ENCODE measurements at regions not wholly inside any gene's neighbourhood (a gene's known extent, or its start where the extent isn't known, plus 50 kb on each side); places are given as distances from the start of the nearest gene placed in this dataset.

DNA sequence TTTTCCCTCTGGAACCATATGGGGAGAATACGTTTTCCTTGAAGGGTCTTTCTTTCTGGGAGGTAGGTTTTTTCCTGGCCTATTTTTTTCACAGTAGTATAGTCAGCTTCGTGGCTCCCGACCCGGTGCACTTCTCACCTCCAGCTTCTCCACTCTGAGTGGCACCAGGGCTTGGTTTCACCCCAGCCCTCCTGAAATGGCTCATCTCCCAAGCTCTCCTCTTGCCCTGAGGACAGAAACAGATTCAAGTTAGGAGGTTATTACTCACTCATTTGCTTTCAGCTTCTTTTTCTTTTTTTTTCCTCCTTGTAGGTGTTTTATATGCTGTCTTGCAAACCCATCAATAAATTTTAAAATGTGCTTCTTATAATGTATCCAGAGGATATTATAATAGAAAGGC, 199.3 kb downstream of the RFC3 start:
- ChIA-PET POLR2A (no interaction called here), RAD21 (ENCODE audit: low non-redundant PET in 1 of 2, low total read pairs in 2 of 2, uncharacterized antibody in 2 of 2, unreplicated experiment in 2 of 2) (no interaction called here), CTCF (no interaction called here)
- H2AFZ ChIP-seq (ENCODE audit: low read depth, low read length, poor library complexity, severe bottlenecking): no peak overlapping the region
- intact Hi-C loops (cut with micrococcal nuclease): no loop called here
- H3K9me2 ChIP-seq (ENCODE audit: insufficient read depth): no peaks in the 10 kb centered on the region
- no peak overlapping the region for H3K27ac ChIP-seq (ENCODE audit: low read depth, low read length)
- H3K9me3 ChIP-seq (ENCODE audit: control insufficient read depth in 1 of 2, insufficient read depth in 1 of 2, low read depth in 1 of 2, low read length in 2 of 2): peaks cover 9 to 10% of the 10 kb centered on the region in 2 experiments; a peak in 3 of 4 replicates
- H4K20me1 ChIP-seq (ENCODE audit: insufficient read depth): no peaks in the 10 kb centered on the region
- BruUV-seq (replicated peaks): no TSS peak
- no peak overlapping the region for H3K9ac ChIP-seq (ENCODE audit: low read length)
- H3K79me2 ChIP-seq (ENCODE audit: insufficient read depth, low read length): no peaks in the 10 kb centered on the region
- no peak overlapping the region for H3K4me2 ChIP-seq (ENCODE audit: low read length)
- peaks cover 14 to 28% of the 10 kb centered on the region in 2 experiments for H3K4me1 ChIP-seq (ENCODE audit: control insufficient read depth in 1 of 2, insufficient read depth in 2 of 2, low read length in 2 of 2)
- no peak overlapping the region for H3K4me3 ChIP-seq (replicated peaks in 1 of 2; ENCODE audit: low read depth in 1 of 2, low read length in 2 of 2)
- no peaks in the 10 kb centered on the region for H3K27me3 ChIP-seq (ENCODE audit: insufficient read depth, low read length)
- H3K36me3 ChIP-seq (ENCODE audit: control insufficient read depth in 1 of 2, insufficient read depth in 2 of 2, low read length in 2 of 2): 0 out of 4 replicates have a peak, but pooled peaks cover 0 to 4% of the 10 kb centered on the region in 2 experiments
- DNase-seq (ENCODE audit: low read depth, low spot score) (no peak), ATAC-seq (no peak)
- TF ChIP-seq, protein P1, sequence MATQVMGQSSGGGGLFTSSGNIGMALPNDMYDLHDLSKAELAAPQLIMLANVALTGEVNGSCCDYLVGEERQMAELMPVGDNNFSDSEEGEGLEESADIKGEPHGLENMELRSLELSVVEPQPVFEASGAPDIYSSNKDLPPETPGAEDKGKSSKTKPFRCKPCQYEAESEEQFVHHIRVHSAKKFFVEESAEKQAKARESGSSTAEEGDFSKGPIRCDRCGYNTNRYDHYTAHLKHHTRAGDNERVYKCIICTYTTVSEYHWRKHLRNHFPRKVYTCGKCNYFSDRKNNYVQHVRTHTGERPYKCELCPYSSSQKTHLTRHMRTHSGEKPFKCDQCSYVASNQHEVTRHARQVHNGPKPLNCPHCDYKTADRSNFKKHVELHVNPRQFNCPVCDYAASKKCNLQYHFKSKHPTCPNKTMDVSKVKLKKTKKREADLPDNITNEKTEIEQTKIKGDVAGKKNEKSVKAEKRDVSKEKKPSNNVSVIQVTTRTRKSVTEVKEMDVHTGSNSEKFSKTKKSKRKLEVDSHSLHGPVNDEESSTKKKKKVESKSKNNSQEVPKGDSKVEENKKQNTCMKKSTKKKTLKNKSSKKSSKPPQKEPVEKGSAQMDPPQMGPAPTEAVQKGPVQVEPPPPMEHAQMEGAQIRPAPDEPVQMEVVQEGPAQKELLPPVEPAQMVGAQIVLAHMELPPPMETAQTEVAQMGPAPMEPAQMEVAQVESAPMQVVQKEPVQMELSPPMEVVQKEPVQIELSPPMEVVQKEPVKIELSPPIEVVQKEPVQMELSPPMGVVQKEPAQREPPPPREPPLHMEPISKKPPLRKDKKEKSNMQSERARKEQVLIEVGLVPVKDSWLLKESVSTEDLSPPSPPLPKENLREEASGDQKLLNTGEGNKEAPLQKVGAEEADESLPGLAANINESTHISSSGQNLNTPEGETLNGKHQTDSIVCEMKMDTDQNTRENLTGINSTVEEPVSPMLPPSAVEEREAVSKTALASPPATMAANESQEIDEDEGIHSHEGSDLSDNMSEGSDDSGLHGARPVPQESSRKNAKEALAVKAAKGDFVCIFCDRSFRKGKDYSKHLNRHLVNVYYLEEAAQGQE (IDR thresholded peaks at IDR 0.05; ENCODE audit: low read depth): no peak
- TF ChIP-seq CEBPB (IDR thresholded peaks at IDR 0.05; ENCODE audit: low read depth): no peak
- TF ChIP-seq CBX3 (IDR thresholded peaks at IDR 0.05; ENCODE audit: low read depth): no peak
- TF ChIP-seq, protein P2, sequence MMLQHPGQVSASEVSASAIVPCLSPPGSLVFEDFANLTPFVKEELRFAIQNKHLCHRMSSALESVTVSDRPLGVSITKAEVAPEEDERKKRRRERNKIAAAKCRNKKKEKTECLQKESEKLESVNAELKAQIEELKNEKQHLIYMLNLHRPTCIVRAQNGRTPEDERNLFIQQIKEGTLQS (IDR thresholded peaks at IDR 0.05): no peak
- TF ChIP-seq, protein P3, sequence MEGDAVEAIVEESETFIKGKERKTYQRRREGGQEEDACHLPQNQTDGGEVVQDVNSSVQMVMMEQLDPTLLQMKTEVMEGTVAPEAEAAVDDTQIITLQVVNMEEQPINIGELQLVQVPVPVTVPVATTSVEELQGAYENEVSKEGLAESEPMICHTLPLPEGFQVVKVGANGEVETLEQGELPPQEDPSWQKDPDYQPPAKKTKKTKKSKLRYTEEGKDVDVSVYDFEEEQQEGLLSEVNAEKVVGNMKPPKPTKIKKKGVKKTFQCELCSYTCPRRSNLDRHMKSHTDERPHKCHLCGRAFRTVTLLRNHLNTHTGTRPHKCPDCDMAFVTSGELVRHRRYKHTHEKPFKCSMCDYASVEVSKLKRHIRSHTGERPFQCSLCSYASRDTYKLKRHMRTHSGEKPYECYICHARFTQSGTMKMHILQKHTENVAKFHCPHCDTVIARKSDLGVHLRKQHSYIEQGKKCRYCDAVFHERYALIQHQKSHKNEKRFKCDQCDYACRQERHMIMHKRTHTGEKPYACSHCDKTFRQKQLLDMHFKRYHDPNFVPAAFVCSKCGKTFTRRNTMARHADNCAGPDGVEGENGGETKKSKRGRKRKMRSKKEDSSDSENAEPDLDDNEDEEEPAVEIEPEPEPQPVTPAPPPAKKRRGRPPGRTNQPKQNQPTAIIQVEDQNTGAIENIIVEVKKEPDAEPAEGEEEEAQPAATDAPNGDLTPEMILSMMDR (IDR thresholded peaks at IDR 0.05 in 2 of 3, conservative IDR thresholded peaks at IDR 0.05 in 1 of 3; ENCODE audit: borderline replicate concordance in 1 of 3, insufficient read depth in 1 of 3, low read depth in 2 of 3, low read length in 2 of 3): no peak
- TF ChIP-seq POLR2A (IDR thresholded peaks at IDR 0.05; ENCODE audit: borderline replicate concordance, extremely low read depth, insufficient read depth, insufficient read length): no peak
- no peak for TF ChIP-seq SP1 (IDR thresholded peaks at IDR 0.05; ENCODE audit: low read depth)
- no peak for TF ChIP-seq ZFX (IDR thresholded peaks at IDR 0.05)
- no peak for TF ChIP-seq SIN3A (IDR thresholded peaks at IDR 0.05; ENCODE audit: low read depth)
- no peak for TF ChIP-seq ZNF274 (IDR thresholded peaks at IDR 0.05; ENCODE audit: low read depth, low read length)
- TF ChIP-seq, protein P4, sequence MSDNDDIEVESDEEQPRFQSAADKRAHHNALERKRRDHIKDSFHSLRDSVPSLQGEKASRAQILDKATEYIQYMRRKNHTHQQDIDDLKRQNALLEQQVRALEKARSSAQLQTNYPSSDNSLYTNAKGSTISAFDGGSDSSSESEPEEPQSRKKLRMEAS (IDR thresholded peaks at IDR 0.05): no peak
- TF ChIP-seq POLR2AphosphoS5 (IDR thresholded peaks at IDR 0.05; ENCODE audit: low read depth, low read length): no peak
- TF ChIP-seq JUND (IDR thresholded peaks at IDR 0.05): no peak
- no peak for TF ChIP-seq YY1 (IDR thresholded peaks at IDR 0.05; ENCODE audit: extremely low read depth, insufficient replicate concordance, low read depth, low read length)
- no peak for TF ChIP-seq SRF (IDR thresholded peaks at IDR 0.05; ENCODE audit: low read depth)
- no peak for TF ChIP-seq EGR1 (IDR thresholded peaks at IDR 0.05; ENCODE audit: low read depth)
- TF ChIP-seq EZH2phosphoT487 (IDR thresholded peaks at IDR 0.05; ENCODE audit: borderline replicate concordance): no peak
- no peak for TF ChIP-seq FOSL1 (IDR thresholded peaks at IDR 0.05; ENCODE audit: low read depth)
- TF ChIP-seq, protein P5, sequence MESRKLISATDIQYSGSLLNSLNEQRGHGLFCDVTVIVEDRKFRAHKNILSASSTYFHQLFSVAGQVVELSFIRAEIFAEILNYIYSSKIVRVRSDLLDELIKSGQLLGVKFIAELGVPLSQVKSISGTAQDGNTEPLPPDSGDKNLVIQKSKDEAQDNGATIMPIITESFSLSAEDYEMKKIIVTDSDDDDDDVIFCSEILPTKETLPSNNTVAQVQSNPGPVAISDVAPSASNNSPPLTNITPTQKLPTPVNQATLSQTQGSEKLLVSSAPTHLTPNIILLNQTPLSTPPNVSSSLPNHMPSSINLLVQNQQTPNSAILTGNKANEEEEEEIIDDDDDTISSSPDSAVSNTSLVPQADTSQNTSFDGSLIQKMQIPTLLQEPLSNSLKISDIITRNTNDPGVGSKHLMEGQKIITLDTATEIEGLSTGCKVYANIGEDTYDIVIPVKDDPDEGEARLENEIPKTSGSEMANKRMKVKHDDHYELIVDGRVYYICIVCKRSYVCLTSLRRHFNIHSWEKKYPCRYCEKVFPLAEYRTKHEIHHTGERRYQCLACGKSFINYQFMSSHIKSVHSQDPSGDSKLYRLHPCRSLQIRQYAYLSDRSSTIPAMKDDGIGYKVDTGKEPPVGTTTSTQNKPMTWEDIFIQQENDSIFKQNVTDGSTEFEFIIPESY (IDR thresholded peaks at IDR 0.05; ENCODE audit: extremely low read depth, insufficient replicate concordance, low read length): no peak
- no peak for TF ChIP-seq RAD21 (IDR thresholded peaks at IDR 0.05; ENCODE audit: low read depth)
